ENCODE measurements at regions not wholly inside any gene's neighbourhood (a gene's known extent, or its start where the extent isn't known, plus 50 kb on each side); places are given as distances from the start of the nearest gene placed in this dataset.

DNA sequence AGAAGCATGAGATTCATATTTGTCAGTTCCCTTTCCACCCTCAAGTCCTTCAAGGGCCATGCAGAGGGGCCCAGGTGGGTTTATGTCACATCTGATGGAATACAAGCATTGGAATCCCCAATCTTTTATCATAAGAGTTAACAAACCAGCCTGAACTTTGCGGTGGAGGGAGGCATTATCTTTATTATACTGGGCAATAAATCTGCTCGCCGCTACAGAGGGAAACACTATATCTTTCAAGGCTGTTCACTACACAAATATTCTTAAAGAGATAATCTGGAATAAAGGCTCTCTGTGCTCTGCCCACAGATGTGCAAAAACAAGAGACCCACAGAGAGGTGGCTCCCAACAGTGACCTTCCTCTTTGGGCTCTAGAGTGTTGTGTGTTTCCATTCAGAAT is 153.6 kb upstream of the PLEKHA5 start:
- TF ChIP-seq, protein P1, sequence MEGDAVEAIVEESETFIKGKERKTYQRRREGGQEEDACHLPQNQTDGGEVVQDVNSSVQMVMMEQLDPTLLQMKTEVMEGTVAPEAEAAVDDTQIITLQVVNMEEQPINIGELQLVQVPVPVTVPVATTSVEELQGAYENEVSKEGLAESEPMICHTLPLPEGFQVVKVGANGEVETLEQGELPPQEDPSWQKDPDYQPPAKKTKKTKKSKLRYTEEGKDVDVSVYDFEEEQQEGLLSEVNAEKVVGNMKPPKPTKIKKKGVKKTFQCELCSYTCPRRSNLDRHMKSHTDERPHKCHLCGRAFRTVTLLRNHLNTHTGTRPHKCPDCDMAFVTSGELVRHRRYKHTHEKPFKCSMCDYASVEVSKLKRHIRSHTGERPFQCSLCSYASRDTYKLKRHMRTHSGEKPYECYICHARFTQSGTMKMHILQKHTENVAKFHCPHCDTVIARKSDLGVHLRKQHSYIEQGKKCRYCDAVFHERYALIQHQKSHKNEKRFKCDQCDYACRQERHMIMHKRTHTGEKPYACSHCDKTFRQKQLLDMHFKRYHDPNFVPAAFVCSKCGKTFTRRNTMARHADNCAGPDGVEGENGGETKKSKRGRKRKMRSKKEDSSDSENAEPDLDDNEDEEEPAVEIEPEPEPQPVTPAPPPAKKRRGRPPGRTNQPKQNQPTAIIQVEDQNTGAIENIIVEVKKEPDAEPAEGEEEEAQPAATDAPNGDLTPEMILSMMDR (IDR thresholded peaks at IDR 0.05; ENCODE audit: borderline replicate concordance) = no peak
- intact Hi-C loops (cut with micrococcal nuclease) = no loop called here
- Histone ChIP-seq H3K27me3 (ENCODE audit: low read depth) (no peaks in the 10 kb centered on the region), H3K4me1 (no peaks in the 10 kb centered on the region), H3K36me3 (no peaks in the 10 kb centered on the region), H3K9me3 (replicated peaks) (peaks cover 22% of the 10 kb centered on the region), H3K4me3 (no peak overlapping the region), H3K27ac (replicated peaks) (no peak overlapping the region)
- DNase-seq = no peak

DNA sequence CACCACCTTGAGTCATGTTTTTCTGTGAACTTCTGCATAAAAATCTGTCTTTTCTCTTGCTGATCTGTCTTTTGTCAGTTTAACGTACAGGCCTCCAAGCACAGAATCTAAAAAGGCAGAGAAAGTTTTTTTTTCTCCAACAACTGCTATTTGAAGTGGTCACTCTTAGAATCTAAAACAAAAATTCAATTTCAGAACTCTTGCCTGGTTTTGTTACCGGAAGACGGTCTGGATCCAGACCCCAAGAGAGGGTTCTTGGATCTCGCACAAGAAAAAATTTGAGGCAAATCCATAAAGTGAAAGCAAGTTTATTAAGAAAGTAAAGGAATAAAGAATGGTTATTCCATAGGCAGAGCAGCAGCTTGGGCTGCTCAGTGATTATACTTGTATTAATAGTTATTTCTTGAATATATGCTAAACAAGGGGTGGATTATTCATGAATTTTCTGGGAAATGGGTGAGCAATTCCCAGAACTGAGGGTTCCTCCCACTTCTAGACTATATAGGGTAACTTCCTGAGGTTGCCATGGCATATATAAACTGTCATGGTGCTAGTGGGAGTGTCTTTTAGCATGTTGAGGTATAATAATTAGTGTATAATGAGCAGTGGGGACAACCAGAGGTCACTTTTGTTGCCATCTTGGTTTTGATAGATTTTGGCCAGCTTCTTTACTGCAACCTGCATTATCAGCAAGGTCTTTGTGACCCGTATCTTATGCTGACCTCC is 150.0 kb upstream of the PLEKHA5 start:
- intact Hi-C loops (cut with micrococcal nuclease) = no loop called here
- Histone ChIP-seq H3K4me1 (no peaks in the 10 kb centered on the region), H3K9me3 (replicated peaks) (peaks cover 30% of the 10 kb centered on the region), H3K27ac (replicated peaks) (peak overlapping the region; percentile 58), H3K27me3 (ENCODE audit: low read depth) (no peaks in the 10 kb centered on the region), H3K4me3 (no peak overlapping the region), H3K36me3 (no peaks in the 10 kb centered on the region)
- no peak for DNase-seq
- TF ChIP-seq, protein P1 (IDR thresholded peaks at IDR 0.05; ENCODE audit: borderline replicate concordance) = no peak

DNA sequence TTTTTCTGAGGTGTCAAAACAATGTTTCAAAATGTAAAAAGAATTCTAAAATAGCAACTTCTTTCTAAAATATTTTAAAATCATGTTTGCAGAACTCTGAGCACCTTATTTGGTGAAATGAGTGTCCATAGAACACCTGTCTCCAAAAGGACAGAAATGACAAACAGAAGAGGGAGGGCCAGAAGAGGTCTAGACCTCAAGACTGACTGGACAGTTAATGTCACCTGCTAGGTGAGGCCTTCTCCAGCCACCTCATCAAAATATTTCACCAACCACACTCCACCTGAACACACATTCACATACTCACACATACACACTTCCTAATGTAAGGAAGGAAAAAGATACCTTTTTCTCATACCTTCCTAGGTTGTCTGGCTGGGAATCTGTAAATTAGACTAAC is 147.8 kb upstream of the PLEKHA5 start:
- H3K27me3 ChIP-seq (ENCODE audit: low read depth) = no peaks in the 10 kb centered on the region
- DNase-seq = no peak
- H3K36me3 ChIP-seq = no peaks in the 10 kb centered on the region
- intact Hi-C loops (cut with micrococcal nuclease) = no loop called here
- no peak overlapping the region for H3K4me3 ChIP-seq
- TF ChIP-seq, protein P1 (IDR thresholded peaks at IDR 0.05; ENCODE audit: borderline replicate concordance) = no peak
- no peak overlapping the region for H3K27ac ChIP-seq (replicated peaks)
- H3K9me3 ChIP-seq (replicated peaks) = peaks cover 14% of the 10 kb centered on the region
- no peaks in the 10 kb centered on the region for H3K4me1 ChIP-seq

DNA sequence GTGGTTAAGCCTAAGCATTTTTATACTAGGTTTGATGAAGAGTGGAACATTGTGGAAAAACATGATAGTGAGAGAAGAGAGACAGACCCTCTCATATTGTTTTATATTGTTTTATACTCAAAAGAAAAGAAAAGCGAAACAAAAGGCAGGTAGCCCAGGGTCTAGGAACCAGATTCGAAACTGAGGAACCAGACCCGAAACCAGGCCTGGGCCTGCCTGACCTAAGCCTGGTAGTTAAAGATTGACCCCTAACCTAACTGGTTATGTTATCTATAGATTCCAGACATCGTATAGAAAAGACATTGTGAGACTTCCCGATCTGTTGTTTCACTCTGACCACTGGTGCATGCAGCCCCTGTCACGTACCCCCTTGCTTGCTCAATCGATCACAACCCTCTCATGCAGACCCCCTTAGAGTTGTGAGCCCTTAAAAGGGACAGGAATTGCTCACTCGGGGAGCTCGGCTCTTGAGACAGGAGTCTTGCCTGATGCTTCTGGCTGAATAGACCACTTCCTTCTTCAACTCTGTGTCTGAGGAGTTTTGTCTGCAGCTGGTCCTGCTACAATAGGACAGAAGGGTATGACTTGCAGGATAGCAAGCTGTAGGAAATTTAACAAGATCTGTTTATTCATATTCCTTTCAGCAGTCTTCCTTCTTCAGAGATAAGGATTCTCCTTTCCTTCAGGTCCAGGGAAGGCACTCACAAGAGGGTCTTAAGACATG is 147.1 kb upstream of the PLEKHA5 start:
- intact Hi-C loops (cut with micrococcal nuclease) = no loop called here
- peaks cover 8% of the 10 kb centered on the region for H3K9me3 ChIP-seq (replicated peaks)
- DNase-seq = no peak
- no peak overlapping the region for H3K4me3 ChIP-seq
- H3K4me1 ChIP-seq = no peaks in the 10 kb centered on the region
- no peaks in the 10 kb centered on the region for H3K27me3 ChIP-seq (ENCODE audit: low read depth)
- no peak overlapping the region for H3K27ac ChIP-seq (replicated peaks)
- TF ChIP-seq, protein P1 (IDR thresholded peaks at IDR 0.05; ENCODE audit: borderline replicate concordance) = no peak
- no peaks in the 10 kb centered on the region for H3K36me3 ChIP-seq

DNA sequence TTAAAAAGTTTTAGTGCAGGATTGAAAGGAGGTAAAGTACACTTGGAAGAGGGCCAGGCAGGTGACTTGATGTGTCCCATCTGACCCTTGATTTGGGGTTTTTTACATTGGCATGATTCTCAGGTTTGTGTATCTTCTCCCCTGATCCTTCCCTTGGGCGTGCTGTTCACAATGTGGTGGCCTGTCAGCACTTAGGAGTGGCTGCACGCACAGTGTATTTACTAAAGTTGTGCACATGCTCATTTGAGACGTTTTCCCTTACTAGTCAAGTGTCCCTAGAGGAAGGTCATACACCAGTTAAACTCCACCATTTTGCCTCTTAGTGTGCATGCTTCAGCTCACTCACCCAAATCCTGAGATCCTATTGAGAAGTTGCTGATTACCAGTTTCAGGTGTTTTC is 145.7 kb upstream of the PLEKHA5 start:
- TF ChIP-seq, protein P1 (IDR thresholded peaks at IDR 0.05; ENCODE audit: borderline replicate concordance) = no peak
- intact Hi-C loops (cut with micrococcal nuclease) = no loop called here
- Histone ChIP-seq H3K27ac (replicated peaks) (no peak overlapping the region), H3K4me3 (no peak overlapping the region), H3K9me3 (replicated peaks) (peaks cover 8% of the 10 kb centered on the region), H3K36me3 (no peaks in the 10 kb centered on the region), H3K27me3 (ENCODE audit: low read depth) (no peaks in the 10 kb centered on the region), H3K4me1 (no peaks in the 10 kb centered on the region)
- DNase-seq = no peak

Measured in left ventricle myocardium inferior (tissue), 1 donor.